Thoracic aorta (tissue), 2 donors: ENCODE measurements at regions not wholly inside any gene's neighbourhood (a gene's known extent, or its start where the extent isn't known, plus 50 kb on each side); places are given as distances from the start of the nearest gene placed in this dataset.

Experiments used
- ATAC-seq: fragments of 150-250 bp; one replicate; pipeline ENCODE4 v1.8.0; 2017; ENCODE audit warnings: low read depth; ENCODE audit not compliant: insufficient number of reproducible peaks, low FRiP score
- DNase-seq: peaks from one replicate; pipeline ENCODE4 v3.0.0-alpha.2; 2020; ENCODE audit warnings: low spot score
- H3K27ac ChIP-seq, 2 donors: fragments of 200-600 bp; sonication (generic); 1 replicate in 1 of 2; 2 replicates in 1 of 2; pipeline ENCODE4 v1.5.1; 2016; ENCODE audit warnings: mild to moderate bottlenecking in 2 of 2, moderate library complexity in 2 of 2
- H3K27me3 ChIP-seq: fragments of 200-600 bp; sonication (generic); replicated peaks from 2 replicates; pipeline ENCODE4 v1.6.0; 2016; ENCODE audit warnings: mild to moderate bottlenecking; ENCODE audit not compliant: insufficient read depth
- H3K36me3 ChIP-seq: fragments of 200-600 bp; sonication (generic); one replicate; pipeline ENCODE4 v1.5.1; 2016
- H3K4me1 ChIP-seq, 2 donors: fragments of 200-600 bp; sonication (generic); 1 replicate in 1 of 2; 2 replicates in 1 of 2; pipeline versions ENCODE4 v1.5.1 to v1.6.0; 2016; ENCODE audit warnings: low read depth in 2 of 2, mild to moderate bottlenecking in 1 of 2; ENCODE audit not compliant: control insufficient read depth in 1 of 2
- H3K4me3 ChIP-seq: fragments of 200-600 bp; sonication (generic); 2 replicates; pipeline ENCODE4 v1.5.1; 2016; ENCODE audit warnings: mild to moderate bottlenecking
- H3K9me3 ChIP-seq: fragments of 200-600 bp; sonication (generic); 2 replicates; pipeline ENCODE4 v1.5.1; 2016
- CTCF ChIP-seq: fragments of 200-600 bp; sonication (generic); IDR thresholded peaks from one replicate; pipeline ENCODE4 v1.5.1; 2019; ENCODE audit warnings: antibody characterized with exemption

- Histone ChIP-seq H3K36me3 (no peaks in the 10 kb centered on the region), H3K27ac (no peak overlapping the region), H3K27me3 (no peaks in the 10 kb centered on the region), H3K4me1 (no peaks in the 10 kb centered on the region), H3K9me3 (no peaks in the 10 kb centered on the region), H3K4me3 (no peak overlapping the region)
- ATAC-seq (no peak), DNase-seq (no peak)
- no peak for TF ChIP-seq CTCF
Observed at GRCh38 chr10:133006202-133006601, 63.8 kb upstream of the CFAP46 start.

- ATAC-seq: no peak
Observed at GRCh38 chr10:133004478-133004877, 62.1 kb upstream of the CFAP46 start.

GRCh38 chr10:133003188-133003587 lies 60.8 kb upstream of the CFAP46 start:
- H3K4me3 ChIP-seq: no peak overlapping the region
- ATAC-seq: no peak
- H3K27ac ChIP-seq: no peak overlapping the region
- no peak for TF ChIP-seq CTCF
- H3K36me3 ChIP-seq: no peaks in the 10 kb centered on the region
- H3K27me3 ChIP-seq: no peaks in the 10 kb centered on the region
- no peak for DNase-seq
- H3K4me1 ChIP-seq: no peaks in the 10 kb centered on the region
- no peaks in the 10 kb centered on the region for H3K9me3 ChIP-seq

More at GRCh38 chr10:133004478-133004877, 62.1 kb upstream of the CFAP46 start:
- DNase-seq: no peak
- H3K4me1 ChIP-seq: no peaks in the 10 kb centered on the region
- no peak overlapping the region for H3K4me3 ChIP-seq
- H3K27ac ChIP-seq: no peak overlapping the region
- no peak for TF ChIP-seq CTCF
- H3K9me3 ChIP-seq: no peaks in the 10 kb centered on the region
- H3K27me3 ChIP-seq: no peaks in the 10 kb centered on the region
- no peaks in the 10 kb centered on the region for H3K36me3 ChIP-seq

GRCh38 chr10:133002685-133003084 lies 60.3 kb upstream of the CFAP46 start:
- H3K36me3 ChIP-seq: no peaks in the 10 kb centered on the region
- no peak overlapping the region for H3K4me3 ChIP-seq
- no peaks in the 10 kb centered on the region for H3K27me3 ChIP-seq
- no peaks in the 10 kb centered on the region for H3K9me3 ChIP-seq
- H3K27ac ChIP-seq: no peak overlapping the region
- no peak for ATAC-seq
- TF ChIP-seq CTCF: no peak
- DNase-seq: no peak
- H3K4me1 ChIP-seq: no peaks in the 10 kb centered on the region

GRCh38 chr10:133001114-133001513 lies 58.7 kb upstream of the CFAP46 start:
- Histone ChIP-seq H3K4me1 (no peaks in the 10 kb centered on the region), H3K9me3 (no peaks in the 10 kb centered on the region), H3K27me3 (no peaks in the 10 kb centered on the region), H3K4me3 (no peak overlapping the region), H3K36me3 (no peaks in the 10 kb centered on the region), H3K27ac (no peak overlapping the region)
- ATAC-seq: no peak
- no peak for DNase-seq
- TF ChIP-seq CTCF: no peak
